Nucleus accumbens (tissue), 56 donors: ENCODE measurements at regions not wholly inside any gene's neighbourhood (a gene's known extent, or its start where the extent isn't known, plus 50 kb on each side); places are given as distances from the start of the nearest gene placed in this dataset.

Experiments
- DNase-seq, 56 donors: peaks; one replicate each; lab custom pipeline; 2025; lab: John Stamatoyannopoulos, UW

- no peak for DNase-seq
Observed at GRCh38 chr10:22770270-22770669, 55.9 kb upstream of the PIP4K2A start.

GRCh38 chr10:22767859-22768258, 53.5 kb upstream of the PIP4K2A start:
- DNase-seq: no peak

GRCh38 chr10:22766693-22767092, 52.3 kb upstream of the PIP4K2A start:
- no peak for DNase-seq

- no peak for DNase-seq
Observed at GRCh38 chr10:22765660-22766547, 51.5 kb upstream of the PIP4K2A start.

- no peak for DNase-seq
Observed at GRCh38 chr10:22764639-22765038, 50.3 kb upstream of the PIP4K2A start.
